SIG-M5 treated with dmso at 0.1 percent for 504 hours (cell line): ENCODE measurements at regions not wholly inside any gene's neighbourhood (a gene's known extent, or its start where the extent isn't known, plus 50 kb on each side); places are given as distances from the start of the nearest gene placed in this dataset.

ENCODE experiments used
- DNase-seq: peaks from one replicate; lab custom pipeline; 2025; ENCODE audit not compliant: unreplicated experiment; lab: John Stamatoyannopoulos, UW

DNA sequence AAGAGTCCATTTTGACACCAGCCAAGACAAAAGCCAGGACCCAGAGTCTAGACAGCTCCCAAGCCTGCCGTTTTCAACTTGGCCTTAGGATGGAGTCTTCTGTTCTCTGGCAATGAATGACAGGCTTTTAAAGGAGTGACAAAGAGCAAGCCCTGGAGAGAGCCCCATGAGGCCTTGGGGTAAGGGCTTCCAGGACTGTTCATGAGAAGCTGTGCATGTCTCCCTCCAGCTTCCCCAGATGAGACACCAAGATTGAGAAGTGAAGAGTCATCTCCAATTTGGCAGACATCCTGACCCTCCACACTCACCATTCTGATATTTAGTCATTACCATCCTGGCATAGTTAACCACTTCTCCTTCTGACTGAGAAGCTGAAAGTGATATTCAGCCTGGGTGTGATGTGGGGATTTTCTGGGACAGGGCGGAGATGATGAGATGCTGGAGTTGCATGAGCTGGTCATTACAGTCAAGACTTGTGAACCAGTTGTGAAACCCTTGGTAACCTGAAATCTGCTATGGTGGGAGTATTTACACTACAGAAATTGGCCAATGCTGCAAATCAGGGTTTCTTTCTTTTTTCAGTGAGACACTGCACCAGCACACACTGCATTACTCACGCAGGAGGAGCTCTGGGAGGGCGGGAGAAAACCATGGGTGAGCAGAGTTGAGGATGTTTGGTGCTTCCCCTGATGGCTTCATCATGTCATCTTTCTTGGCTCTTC, 77.8 kb downstream of the VCPKMT start:
- peak; percentile 86 for DNase-seq

DNA sequence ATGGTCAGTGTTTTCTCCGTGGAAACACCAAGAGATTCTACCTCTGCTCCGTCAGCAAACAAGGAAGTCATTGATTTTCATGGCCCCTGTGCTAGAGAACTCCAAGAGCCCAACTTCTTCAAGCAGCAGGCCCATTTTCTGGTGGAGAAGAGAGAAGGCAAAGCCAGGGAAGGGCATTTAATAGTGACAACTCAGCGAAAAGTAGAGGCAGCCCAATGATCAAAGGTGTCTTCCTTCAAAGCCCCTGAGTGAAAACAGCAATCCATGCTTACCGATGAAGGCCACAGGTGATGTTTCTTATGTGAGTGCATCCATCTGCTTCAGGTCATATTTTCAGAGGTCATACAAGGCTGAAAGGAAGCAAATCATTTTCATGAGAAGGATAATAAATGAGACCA, 77.3 kb downstream of the VCPKMT start:
- DNase-seq, result no peak

DNA sequence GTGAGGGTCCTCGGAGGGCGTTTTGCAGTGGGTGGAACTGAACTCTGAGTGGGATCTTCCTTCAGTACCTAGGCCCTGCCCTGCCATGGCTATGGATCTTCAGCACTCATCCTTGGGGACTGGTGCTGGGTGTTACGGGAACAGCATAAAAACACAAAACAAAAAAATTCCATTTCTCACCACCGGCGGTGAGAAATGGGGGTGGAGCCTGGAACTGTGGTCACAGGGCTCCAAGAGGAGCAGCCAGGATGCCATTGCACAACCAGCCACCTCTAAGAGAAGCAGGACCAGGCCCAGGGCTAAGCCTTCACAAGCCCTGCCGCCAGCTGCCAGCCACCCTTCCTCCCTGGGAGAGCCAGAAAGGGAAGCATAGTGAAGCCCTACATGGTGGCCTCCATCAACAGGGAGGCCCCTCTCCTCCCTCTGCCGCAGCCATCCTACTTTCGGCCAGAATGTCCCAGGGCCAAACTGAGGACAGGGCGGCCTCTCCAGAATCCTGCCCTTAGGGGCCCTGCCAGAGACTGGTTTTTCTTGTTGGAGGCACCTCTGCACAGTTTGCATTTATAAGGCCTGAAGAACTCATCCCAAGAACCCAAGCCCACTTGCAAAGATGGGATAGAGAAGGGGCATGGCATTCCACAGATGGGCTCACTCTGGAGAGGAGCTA, 76.5 kb downstream of the VCPKMT start:
- peak; percentile 90 for DNase-seq

DNA sequence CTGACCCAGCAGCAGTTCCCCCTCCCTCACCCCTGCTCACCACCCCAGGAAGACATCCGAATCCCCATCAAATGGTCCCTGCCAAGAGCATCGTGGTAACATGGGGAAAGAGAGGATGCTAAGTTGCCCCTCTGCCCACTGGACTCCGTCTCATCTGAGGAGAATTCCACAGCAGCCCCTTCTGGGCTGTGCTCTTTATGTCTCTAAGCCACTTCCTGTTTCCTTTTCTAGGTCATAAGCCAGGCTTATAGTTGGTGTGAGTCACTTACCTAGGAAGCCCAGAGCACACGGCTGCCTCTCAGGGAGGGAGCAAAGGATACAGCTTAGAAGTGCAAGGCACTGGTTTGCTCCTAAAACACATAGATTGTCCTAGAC, 76.0 kb downstream of the VCPKMT start:
- DNase-seq, result peak; percentile 86

DNA sequence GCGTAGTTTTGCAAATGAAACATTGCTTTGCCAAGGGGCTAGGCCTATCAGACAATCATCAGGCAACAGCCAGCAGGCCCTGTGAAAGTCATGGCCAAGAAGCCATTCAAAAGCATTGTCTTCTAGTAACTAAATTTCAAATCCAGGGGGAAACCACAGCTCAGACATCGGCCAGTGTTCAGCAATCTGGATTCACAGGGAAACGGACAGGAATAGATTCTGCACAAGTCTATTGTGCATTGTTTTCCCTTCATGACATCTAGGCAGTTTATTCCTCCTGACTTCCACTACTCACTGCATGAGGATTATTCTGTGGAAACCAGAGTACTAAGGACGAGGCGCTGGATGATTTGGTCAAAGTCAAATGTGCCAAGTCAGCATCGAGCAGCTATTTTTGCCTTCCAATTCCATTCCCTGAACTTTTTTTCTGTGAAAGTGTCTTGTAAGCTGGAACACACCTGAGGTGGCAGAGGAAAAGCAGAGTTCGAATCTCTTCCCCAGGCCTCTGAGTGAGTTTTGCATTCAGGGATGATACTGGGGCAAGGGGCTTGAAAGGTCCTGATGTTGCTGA, 75.4 kb downstream of the VCPKMT start:
- DNase-seq, result no peak

DNA sequence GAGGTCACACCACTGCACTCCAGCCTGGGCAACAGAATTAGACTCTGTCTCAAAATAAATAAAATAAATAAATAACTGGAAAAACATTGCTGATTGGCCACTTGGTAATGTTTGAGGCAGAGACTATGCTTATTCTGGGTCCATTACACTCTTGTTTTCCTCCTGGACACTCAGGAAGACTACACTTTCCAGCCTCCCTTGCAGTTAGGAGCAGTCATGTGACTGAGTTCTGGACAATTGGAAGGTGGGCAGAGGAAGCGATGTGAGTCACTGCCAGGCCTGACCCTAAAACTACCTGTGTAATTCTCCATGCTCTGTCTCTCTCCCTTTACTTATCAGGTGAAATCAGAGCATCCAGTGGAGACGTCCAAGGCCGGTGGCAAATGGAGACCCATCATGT, 74.4 kb downstream of the VCPKMT start:
- no peak for DNase-seq

DNA sequence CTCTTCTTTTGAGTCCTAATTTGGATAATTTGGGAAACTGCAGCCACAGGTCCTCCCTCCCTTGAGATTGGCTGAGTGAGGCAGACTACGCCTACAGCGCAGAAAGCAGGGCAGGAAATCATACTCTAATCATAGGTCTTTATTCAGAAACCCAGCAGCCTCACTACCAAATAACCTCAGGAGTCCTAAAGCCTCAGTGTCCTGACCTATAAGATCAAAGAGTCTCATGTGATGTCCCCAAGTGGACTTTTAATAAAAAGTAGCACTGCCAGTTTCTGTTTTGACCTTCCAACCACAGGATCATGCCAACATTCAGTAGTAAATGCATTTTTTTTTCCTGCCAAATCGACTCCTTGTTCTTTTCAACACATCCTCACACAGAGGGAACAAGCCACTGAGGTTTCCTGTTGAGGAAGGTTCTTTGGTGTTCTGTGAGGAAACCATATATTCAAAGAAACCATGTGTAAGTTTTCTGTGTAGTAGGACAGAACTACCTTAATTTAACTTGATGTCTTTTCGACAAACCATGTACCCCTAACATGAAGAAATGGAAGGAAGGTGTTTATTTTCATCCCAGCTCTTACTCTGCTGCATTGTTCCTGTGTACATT, 72.2 kb downstream of the VCPKMT start:
- DNase-seq, result no peak

DNA sequence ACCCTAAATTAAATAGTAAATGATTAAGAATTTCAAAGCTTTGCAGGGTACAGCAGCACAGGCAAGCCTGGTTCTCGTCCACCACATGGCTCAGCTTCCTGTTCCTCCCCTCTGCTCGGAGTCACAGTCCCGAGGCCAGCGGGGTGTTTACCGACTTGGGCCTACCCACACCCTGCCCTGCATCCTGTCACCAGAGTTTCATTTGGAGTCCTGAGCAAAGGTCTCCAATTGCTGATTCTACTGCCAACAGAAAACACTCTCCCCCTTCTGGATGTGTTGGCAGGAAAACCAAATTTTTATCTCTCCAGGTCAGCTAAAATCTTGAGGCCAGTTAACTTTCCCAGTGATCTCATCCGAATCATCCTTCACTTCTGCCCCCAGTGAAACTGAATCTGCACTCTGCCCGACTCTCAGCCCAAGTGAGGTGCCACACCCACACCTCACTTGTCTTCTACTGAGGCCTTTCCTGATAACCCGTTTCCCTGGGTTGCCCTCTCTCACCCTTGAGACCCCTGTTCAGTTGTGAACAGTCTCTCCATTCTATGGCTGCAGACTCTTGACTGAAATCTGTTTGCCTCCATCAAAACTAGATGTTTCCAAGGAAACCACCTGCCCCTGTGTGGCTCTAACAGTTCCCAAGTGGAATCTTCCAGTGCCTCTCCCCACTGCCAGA, 71.2 kb downstream of the VCPKMT start:
- DNase-seq, result no peak

DNA sequence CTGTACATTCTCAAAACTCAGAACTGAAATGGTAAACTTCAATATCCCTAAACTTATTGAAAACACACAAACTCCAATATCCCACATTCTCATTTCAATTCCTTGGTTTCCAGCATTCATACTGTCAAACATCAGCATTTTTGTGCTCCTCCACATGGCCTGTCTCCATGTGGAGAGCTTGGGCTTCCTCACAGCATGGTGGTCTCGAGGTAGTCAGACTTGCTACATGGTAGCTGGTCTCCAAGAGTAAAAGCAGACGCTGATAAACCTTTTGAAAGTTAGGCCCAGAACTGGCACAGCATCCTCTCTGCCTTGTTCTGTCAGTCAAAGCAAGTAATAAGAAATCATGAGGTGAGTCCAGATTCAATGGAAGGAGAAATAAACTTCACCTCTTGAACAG, 70.5 kb downstream of the VCPKMT start:
- DNase-seq, result no peak

DNA sequence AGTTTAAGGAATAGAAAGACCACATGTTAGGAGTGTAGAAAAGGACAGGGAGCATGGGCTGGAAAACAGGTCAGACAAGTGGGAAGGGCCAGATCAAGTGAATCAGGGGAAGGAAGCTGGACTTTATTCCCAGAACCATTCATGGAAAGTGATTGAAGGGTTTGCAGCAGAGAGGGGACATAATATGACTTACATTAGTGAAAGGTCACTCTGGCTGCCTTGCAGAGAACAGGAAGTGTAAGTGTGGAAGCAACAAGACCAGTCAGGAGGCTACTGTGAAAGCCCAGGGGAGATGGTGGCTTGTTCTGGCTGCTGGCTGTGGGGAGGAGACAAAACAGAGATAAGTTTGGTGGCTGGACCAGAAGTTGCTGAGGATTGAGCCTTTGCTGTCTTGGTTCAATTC, 69.1 kb downstream of the VCPKMT start:
- peak; percentile 41 for DNase-seq

DNA sequence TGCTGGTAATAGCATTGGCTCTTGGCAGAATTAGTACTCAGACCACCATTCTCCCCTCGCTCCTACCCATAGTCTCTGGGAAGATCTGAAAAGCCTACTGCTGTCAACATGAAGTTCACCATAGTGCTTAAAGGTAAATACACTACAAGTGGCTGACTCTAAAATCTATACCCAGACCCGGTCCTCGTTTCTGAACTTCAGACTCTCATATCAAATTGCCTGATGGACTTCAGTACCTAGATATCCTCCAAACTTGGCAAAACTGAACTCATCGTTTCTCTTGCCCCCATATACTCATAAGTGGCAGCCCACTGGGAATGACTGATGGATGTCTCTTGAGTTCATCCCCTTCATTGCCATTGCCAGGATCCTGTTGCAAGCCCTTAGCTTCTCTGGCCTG, 67.3 kb downstream of the VCPKMT start:
- no peak for DNase-seq

DNA sequence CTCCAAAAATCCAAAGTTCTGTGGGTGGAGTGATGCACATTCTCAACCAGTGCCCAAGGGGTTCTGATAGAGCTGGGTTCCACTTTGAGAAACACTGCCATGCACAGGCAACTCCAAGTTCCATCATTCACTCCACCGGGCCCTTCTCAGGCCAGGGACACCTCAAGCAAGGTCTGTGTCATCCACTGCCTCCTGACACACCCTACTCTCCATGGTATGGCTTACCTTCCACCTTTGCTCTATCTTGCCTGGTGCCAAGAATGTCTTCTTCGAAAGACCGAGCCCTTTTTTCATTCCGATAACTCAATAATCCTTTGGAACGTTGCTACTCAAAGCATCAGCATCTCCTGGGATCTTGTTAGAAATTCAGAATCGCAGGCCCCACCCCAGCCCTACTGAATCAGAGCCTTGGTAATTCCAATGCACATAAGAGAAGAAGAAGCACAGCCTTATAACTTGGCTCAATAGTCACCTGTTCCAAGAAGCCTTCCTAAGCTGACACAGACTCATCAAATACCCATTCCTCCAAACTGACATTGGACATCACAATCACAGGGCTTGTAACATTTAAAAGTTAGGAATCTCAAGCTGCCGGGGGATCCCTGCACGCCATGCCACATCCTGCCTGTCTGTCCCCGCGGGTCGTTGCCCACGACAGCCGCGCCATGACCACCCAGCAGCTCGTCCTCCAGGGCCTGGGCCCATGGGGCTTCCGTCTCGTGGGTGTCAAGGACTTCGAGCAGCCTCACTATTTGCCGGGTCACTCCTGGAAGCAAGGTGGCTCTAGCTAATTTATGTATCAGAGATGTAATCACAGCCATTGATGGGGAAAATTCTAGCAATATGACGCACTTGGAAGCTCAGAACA, 66.4 kb downstream of the VCPKMT start:
- no peak for DNase-seq

DNA sequence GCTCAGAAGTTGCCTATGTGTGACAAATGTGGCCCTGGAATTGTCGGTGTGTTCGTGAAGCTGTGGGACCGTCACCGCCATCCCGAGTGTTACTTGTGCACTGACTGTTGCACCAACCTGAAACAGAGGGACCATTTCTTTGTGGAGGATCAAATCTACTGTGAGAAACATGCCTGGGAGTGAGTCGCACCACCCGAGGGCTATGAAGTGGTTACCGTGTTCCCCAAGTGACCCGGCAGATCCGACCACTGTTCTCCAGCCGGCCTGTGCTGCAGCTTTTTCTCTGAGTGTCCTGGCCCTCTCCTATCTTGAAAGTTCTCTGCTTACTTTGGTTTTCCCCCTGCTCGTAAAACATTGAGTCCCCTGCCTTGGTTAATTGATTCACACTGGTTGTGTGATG, 65.3 kb downstream of the VCPKMT start:
- DNase-seq, result no peak

DNA sequence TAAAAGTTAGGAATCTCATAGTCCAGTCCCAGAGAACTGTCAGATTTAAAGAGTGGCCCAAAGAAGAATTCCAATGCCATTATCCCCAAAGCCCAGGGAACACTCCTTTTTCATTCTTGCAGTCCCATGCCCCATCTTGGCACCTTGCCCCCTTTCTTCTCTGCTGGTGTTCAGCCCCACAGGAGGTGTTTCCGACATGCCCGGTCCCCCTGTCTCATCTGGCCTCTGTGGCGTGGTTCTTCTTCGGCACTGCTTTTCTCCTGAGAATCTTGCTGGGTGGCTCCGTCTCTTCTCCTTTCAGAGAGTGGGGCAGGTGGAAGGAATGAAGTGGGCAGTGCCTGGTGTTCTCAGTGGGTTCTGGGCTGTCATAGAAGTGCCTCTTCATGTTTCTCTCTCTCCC, 64.7 kb downstream of the VCPKMT start:
- DNase-seq, result no peak

DNA sequence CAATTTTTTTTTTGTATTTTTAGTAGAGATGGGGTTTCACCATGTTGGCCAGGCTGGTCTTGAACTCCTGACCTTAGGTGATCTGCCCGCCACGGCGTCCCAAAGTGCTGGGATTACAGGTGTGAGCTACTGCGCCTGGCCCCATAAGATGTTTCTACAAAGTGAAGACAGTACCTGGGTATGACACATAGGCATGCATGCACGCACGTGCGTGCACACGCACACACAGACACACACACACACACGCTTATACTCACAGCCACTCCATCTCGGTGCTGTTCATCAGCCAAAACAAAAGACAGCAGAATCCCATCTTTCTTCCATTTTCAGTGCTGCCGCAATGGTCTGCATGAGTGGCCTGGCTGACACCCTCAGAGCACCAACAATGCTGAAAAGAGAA, 63.9 kb downstream of the VCPKMT start:
- DNase-seq, result no peak

DNA sequence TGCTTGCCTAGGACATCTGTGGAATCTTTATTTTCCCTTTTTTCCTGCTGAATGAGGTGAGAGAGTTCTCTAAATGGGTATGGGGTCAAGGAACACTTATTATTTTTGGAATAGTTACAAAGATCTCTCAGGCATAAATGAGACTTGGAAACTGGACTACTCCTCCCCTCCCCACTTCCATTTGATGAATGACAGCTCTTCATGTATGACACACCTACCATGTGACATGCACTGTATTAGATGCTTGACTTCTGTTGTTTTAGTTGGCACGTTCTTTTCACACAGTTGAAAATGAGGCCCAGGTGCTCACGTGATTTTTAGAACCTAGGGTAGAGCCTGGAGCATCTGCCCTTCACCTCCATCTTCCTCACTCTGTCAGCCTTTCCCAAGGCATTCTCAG, 62.4 kb downstream of the VCPKMT start:
- DNase-seq, result no peak

DNA sequence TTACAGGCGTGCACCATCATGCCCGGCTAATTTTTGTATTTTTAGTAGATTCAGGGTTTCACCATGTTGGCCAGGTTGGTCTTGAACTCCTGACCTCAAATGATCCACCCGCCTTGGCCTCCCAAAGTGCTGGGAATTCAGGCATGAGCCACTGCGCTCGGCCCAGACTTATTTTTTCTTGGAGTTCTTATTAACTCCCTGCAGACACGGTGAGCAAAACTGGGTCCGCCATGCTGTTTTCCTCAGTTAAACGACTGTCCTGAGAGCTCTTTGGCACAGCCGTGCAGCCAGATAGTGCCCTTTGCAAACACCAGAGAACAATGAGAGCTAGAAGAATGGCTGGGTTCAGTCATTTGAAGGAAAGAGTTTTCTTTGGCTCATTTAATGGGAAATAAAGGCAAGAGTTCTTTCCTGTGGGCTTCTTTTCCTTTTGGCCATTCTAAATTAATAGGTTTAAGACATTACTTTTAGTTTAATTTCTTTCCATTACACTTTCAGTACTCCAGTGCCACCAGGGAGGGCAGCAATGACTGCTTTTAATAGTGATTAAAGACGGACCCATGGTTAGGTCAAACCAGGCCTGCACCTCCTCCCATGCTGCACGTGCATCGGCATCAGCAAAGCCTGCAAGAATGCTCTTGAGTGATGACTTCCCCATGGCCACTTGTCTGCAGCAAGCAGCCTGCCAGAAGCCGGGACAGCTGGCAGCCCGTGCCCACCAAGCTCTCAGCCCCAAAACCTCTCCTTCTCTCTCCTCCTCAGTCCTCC, 60.7 kb downstream of the VCPKMT start:
- no peak for DNase-seq

DNA sequence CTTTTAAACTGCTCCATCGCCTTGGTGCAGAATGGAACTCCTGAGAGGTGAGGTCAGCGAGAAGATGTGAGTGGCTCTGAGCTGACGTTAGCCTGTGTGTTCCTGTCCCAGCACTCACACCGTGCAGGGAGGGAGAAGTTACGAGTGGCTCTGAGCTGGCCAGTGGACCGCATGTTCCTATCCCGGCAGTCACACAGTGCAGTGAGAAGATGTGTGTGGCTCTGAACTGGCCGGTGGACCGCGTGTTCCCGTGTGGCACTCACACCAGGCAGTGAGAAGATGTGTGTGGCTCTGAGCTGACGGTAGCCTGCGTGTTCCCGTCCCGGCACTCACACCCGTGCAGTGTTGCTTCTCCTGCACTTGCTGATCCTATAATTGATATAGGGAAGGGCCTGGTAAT, 59.9 kb downstream of the VCPKMT start:
- no peak for DNase-seq

DNA sequence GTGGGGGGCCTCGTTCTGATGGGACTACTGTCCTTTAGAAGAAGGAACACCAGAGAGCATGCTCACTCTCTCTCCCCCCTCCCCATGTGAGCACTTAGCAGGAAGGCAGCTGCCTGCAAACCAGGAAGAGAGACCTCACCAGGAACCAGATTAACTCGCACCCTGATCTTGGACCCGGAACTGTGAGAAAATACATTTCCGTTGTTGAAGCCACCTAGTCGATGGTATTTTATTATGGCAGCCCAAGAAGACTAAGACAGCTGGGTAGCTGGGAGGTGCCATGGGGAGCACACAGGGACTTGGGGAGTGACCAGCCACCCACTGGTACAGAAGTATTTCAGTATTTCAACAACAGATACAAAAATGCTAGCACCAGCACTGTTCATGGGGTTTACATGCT, 59.0 kb downstream of the VCPKMT start:
- DNase-seq, result no peak

DNA sequence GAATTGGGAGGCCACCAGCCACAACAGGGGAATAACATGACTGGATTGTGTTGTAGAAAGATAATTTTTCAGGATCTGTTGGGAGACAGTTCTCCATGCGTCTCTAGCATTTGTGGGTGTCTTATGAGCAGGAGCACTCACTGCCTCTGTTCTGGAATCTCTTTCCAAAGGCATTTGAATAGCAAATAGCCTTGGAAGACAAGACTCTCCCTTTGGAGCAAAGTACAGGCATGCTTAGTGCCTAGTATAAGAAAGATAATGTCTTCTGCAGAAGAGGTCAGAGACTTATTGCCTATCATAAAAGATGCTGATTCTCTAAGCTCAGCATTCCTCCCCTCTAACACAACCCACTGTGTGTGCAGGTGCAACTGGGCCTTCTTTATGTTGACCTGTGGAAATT, 58.3 kb downstream of the VCPKMT start:
- no peak for DNase-seq
